T-helper 1 cell treated with Interleukin-12 subunit alpha and Interleukin-12 subunit beta and Interleukin-4 antibody, amounts not matched to agents 30 ng/mL and 1 ng/mL, for 36 hours (primary cell): ENCODE measurements at regions not wholly inside any gene's neighbourhood (a gene's known extent, or its start where the extent isn't known, plus 50 kb on each side); places are given as distances from the start of the nearest gene placed in this dataset.

Source experiments
- intact Hi-C: fragments of 100-400 bp; cut with micrococcal nuclease; formaldehyde crosslinking; loops from one replicate; pipeline ENCODE4 v1.15.1; 2024

- intact Hi-C loops: no loop called here
These were observed 203.1 kb upstream of the PPFIA2 start for GRCh38 chr12:81962126-81962856.

- intact Hi-C loops: no loop called here
These were observed 199.3 kb upstream of the PPFIA2 start for GRCh38 chr12:81958406-81958805.

DNA sequence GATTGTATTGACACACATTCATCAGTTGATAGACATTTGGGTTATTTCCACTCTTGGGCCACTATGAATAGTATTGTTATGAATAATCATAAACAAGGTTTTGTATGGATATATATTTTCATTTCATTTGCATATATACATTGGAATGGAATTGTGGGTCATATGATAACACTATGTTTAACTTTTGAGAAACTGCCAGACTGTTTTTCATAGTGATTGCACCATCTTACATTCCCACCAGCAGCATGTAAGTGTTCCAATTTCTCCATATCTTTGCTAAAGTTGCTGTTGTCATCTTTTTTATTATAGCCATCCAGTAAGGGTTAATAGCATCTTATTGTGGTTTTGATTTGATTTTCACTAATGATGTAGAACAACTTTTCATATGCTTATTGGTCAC lies 198.5 kb upstream of the PPFIA2 start:
- intact Hi-C loops: no loop called here

GRCh38 chr12:81956468-81956860 lies 197.3 kb upstream of the PPFIA2 start:
- intact Hi-C loops: no loop called here

GRCh38 chr12:81953541-81953940 lies 194.4 kb upstream of the PPFIA2 start:
- intact Hi-C loops: no loop called here

- intact Hi-C loops: no loop called here
These were observed 191.7 kb upstream of the PPFIA2 start for GRCh38 chr12:81950871-81951270.

DNA sequence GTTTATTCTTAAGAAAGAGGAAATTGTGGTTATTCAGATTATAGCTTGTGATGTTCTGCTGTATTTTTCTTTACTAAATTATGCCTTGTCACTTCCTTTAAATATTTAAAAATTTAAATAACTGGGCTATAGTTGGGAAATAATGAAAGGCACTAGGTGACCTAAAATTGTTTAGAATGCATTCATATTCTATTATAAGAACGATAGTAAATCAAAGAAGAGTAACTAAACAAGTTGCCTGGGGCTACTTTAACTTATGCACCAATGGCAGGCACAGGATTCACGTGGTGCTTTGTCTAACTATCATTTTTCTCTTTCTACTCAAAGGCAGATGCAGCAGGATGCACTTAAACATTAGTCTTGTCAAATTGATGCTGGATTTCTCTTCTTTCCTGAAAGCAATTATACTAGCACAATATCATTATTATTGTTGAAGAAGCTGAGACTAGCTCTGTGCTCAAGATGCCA lies 190.7 kb upstream of the PPFIA2 start:
- intact Hi-C loops: no loop called here

DNA sequence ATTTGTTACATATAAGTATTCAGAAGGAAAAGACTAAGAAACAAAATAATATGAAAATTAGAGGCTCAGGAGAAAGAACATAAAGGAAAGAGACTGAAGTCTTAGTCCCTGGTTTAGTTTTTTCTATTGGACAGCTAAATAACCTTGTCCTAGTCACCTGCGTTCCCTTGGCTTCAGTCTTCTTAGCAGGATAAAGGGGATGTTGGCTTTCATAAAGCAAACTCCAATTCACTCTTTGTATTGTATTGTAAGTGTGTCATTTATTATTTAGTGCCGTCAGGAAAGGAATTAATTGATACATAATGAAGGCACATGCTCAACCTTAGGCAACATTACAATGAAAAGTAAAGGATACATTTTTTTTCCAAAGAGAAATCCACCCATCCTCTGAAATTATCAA lies 190.3 kb upstream of the PPFIA2 start:
- intact Hi-C loops: no loop called here

GRCh38 chr12:81944886-81945285 lies 185.7 kb upstream of the PPFIA2 start:
- intact Hi-C loops: no loop called here

- intact Hi-C loops: no loop called here
These were observed 183.4 kb upstream of the PPFIA2 start for GRCh38 chr12:81942594-81942993.

GRCh38 chr12:81930037-81930436 lies 170.9 kb upstream of the PPFIA2 start:
- intact Hi-C loops: no loop called here

GRCh38 chr12:81896771-81897170 lies 137.6 kb upstream of the PPFIA2 start:
- intact Hi-C loops: no loop called here

GRCh38 chr12:81888961-81889360 lies 129.8 kb upstream of the PPFIA2 start:
- intact Hi-C loops: no loop called here

GRCh38 chr12:81888106-81888740 lies 129.1 kb upstream of the PPFIA2 start:
- intact Hi-C loops: no loop called here

GRCh38 chr12:81874586-81874985 lies 115.4 kb upstream of the PPFIA2 start:
- intact Hi-C loops: no loop called here

- intact Hi-C loops: no loop called here
These were observed 115.0 kb upstream of the PPFIA2 start for GRCh38 chr12:81874166-81874565.

DNA sequence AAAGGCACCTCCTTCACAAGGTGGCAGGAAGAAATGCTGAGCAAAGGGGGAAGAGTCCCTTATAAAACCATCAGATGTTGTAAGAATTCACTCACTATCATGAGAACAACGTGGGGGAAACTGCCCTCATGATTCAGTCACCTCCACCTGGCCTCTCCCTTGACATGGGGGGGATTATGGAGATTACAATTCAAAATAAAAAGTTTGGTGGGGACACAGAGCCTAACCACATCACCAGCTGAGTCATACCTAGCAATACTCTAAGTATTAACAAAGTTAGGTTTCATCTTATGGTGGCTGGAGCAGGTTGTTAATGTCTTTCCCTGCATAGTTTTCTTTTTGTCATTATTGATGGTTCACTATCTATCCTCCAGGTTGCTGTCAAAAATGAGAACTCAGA lies 113.2 kb upstream of the PPFIA2 start:
- intact Hi-C loops: no loop called here

GRCh38 chr12:81866081-81866480 lies 106.9 kb upstream of the PPFIA2 start:
- intact Hi-C loops: no loop called here

DNA sequence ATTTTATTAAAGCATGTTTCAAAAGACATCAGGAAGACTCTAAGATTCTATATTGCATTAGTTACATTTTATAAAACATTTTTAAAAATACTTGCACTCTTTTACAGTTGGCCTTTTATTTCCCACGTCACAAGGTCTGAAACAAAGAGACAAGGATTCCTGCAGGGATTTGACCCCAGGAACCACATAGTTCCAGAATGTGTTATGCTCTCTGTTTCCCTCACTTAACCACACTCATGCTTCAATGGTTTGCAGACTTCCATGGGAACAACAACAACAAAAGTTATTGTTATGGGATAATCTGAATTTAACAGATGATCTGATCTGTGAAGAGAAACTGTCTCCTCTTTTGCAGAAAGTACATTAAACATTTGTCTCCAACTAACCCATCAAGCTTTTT lies 104.3 kb upstream of the PPFIA2 start:
- intact Hi-C loops: no loop called here

- intact Hi-C loops: no loop called here
These were observed 100.4 kb upstream of the PPFIA2 start for GRCh38 chr12:81859521-81859920.

DNA sequence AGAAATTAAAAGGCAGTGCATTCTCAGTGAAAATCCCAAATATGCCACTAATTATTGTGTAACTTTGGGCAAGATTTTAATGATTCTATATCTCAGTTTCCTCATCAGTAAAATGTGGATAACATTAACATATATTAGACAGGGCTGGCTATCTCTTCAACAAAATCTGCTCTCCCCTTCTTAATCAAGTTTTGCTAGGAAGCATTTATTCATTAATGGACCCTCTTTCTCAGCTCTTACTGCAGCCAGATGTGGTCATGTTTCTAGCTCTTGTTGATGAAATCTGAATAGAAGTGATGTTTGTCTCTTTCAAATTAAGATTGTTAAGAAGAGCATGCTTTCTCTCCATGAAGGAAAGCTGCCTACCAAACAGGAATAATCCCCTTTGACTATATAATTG lies 84.4 kb upstream of the PPFIA2 start:
- intact Hi-C loops: no loop called here

DNA sequence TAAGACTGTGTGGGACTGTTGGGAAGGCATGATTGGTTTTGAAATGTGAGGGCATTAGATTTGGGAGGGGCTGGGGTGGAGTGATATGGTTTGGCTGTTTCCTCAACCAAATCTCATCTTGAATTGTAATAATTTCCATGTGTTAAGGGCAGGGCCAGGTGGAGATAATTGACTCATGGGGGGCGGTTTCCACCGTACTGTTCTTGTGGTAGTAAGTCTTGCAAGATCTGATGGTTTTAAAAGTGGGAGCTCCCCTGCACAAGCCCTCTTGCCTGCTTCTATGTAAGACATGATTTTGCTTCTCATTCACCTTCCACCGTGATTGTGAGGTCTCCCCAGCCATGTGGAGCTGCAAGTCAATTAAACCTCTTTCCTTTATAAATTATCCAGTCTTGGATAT lies 76.6 kb upstream of the PPFIA2 start:
- intact Hi-C loops: no loop called here

GRCh38 chr12:81819991-81820633 lies 61.0 kb upstream of the PPFIA2 start:
- intact Hi-C loops: no loop called here
